SK-N-MC (cell line): ENCODE measurements at regions not wholly inside any gene's neighbourhood (a gene's known extent, or its start where the extent isn't known, plus 50 kb on each side); places are given as distances from the start of the nearest gene placed in this dataset.

Experiments used
- EZH2 ChIP-seq: fragments of 200-600 bp; sonication (generic); IDR thresholded peaks from one replicate; pipeline ENCODE4 v1.6.1; 2017; ENCODE audit warnings: antibody characterized with exemption
- FOXP2 ChIP-seq: optimal IDR thresholded peaks from 2 replicates; pipeline ENCODE3; 2011; ENCODE audit warnings: mild to moderate bottlenecking, moderate library complexity; ENCODE audit not compliant: insufficient read depth; ENCODE audit errors: extremely low read length, control extremely low read depth
- POLR2AphosphoS5 ChIP-seq: IDR thresholded peaks from 2 replicates; pipeline ENCODE4 v1.6.1; 2012; ENCODE audit warnings: mild to moderate bottlenecking, low read depth, low read length, borderline replicate concordance

DNA sequence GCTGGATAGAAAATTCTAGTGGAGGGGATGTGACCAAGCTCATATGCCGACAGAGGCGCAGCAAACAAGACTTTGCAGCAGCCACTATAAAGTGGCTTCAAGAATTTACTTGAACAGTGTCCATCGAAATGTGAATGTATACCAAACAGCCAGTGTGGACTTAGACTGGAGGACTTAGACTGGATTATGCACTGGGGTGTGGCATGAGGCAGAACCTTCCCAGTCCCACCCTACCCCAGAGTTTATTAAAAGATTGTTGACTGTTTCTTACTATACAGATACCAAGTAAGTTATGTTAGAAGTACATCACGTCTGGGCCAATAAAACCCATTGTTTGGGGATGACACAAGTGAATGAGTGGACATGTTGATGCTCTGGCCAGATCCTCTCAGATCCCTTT is 561.3 kb upstream of the KLF4 start:
- TF ChIP-seq EZH2 (no peak), POLR2AphosphoS5 (no peak), FOXP2 (no peak)
